ENCODE measurements at regions not wholly inside any gene's neighbourhood (a gene's known extent, or its start where the extent isn't known, plus 50 kb on each side); places are given as distances from the start of the nearest gene placed in this dataset.
"Not testable (repeated sequence)": the region's sequence is repeated elsewhere in the genome, so short reads cannot be mapped to it uniquely, and the experiment has no call there.

GRCh38 chr5:173394701-173395100 is 66.5 kb upstream of the STC2 start:
- ATAC-seq, result no peak
- CTCF ChIA-PET, result no interaction called here
- no peak for DNase-seq
- POLR2A ChIA-PET, result no interaction called here
- H3K27me3 Mint-ChIP-seq, result peaks cover 9% of the 10 kb centered on the region
- H3K4me1 Mint-ChIP-seq (ENCODE audit: low read depth), result no peaks in the 10 kb centered on the region
- H3K27ac Mint-ChIP-seq, result no peak overlapping the region
- no peak overlapping the region for H3K4me3 Mint-ChIP-seq
- no peaks in the 10 kb centered on the region for H3K9me3 Mint-ChIP-seq
- no peaks in the 10 kb centered on the region for H3K36me3 Mint-ChIP-seq (ENCODE audit: low read depth)
- intact Hi-C loops (cut with micrococcal nuclease), result no loop called here
- TF ChIP-seq CTCF (IDR thresholded peaks at IDR 0.05), result no peak

GRCh38 chr5:173392172-173392571 is 64.0 kb upstream of the STC2 start:
- ATAC-seq (no peak), DNase-seq (no peak)
- Mint-ChIP-seq H3K4me3 (no peak overlapping the region), H3K4me1 (ENCODE audit: low read depth) (no peaks in the 10 kb centered on the region), H3K27ac (no peak overlapping the region), H3K9me3 (no peaks in the 10 kb centered on the region), H3K27me3 (peaks cover 11% of the 10 kb centered on the region), H3K36me3 (ENCODE audit: low read depth) (no peaks in the 10 kb centered on the region)
- intact Hi-C loops (cut with micrococcal nuclease), result no loop called here
- CTCF ChIA-PET, result no interaction called here
- POLR2A ChIA-PET, result no interaction called here
- no peak for TF ChIP-seq CTCF (IDR thresholded peaks at IDR 0.05)

DNA sequence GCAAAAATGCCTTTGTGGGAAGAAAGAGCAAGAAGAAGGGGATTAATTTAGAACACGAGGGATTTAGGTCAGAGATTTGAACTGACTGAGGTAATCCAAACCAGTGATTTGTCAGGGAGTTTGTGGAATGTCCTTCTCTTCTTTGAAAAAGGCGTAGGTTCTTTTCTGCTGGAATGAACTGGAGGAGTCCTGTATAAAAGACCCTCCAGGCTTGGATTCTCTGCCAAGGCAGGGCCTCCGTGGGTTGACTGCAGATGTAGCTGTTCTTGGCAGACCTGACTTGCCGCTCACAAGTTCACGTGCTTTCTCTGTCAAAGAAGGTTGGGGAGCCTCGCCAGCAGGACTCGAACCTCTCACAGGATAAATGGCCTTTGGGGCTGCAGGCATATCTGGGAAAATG is 62.8 kb upstream of the STC2 start:
- ChIA-PET POLR2A (no interaction called here), CTCF (no interaction called here)
- Mint-ChIP-seq H3K27ac (no peak overlapping the region), H3K36me3 (ENCODE audit: low read depth) (no peaks in the 10 kb centered on the region), H3K9me3 (no peaks in the 10 kb centered on the region), H3K4me1 (ENCODE audit: low read depth) (no peaks in the 10 kb centered on the region), H3K4me3 (no peak overlapping the region), H3K27me3 (peaks cover 11% of the 10 kb centered on the region)
- TF ChIP-seq CTCF (IDR thresholded peaks at IDR 0.05), result no peak
- DNase-seq, result no peak
- intact Hi-C loops (cut with micrococcal nuclease), result no loop called here
- ATAC-seq, result no peak

DNA sequence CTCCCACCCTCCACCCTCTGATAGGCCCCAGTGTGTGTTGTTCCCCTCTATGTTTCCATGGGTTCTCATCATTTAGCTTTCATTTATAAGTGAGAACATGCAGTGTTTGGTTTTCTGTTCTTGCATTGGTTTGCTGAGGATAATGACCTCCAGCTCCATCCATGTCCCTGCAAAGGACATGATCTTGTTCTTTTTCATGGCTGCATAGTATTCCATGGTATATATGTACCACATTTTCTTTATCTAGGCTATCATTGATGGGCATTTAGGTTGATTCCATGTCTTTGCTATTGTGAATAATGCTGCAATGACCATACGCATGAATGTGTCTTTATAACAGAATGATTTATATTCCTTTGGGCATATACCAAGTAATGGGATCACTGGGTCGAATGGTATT is 59.1 kb upstream of the STC2 start:
- POLR2A ChIA-PET; H3K4me3 Mint-ChIP-seq; H3K9me3 Mint-ChIP-seq; intact Hi-C loops (cut with micrococcal nuclease); H3K27ac Mint-ChIP-seq; DNase-seq; H3K36me3 Mint-ChIP-seq (ENCODE audit: low read depth); ATAC-seq; H3K4me1 Mint-ChIP-seq (ENCODE audit: low read depth); CTCF ChIA-PET: not testable (repeated sequence)
- H3K27me3 Mint-ChIP-seq, result peaks cover 14% of the 10 kb centered on the region

DNA sequence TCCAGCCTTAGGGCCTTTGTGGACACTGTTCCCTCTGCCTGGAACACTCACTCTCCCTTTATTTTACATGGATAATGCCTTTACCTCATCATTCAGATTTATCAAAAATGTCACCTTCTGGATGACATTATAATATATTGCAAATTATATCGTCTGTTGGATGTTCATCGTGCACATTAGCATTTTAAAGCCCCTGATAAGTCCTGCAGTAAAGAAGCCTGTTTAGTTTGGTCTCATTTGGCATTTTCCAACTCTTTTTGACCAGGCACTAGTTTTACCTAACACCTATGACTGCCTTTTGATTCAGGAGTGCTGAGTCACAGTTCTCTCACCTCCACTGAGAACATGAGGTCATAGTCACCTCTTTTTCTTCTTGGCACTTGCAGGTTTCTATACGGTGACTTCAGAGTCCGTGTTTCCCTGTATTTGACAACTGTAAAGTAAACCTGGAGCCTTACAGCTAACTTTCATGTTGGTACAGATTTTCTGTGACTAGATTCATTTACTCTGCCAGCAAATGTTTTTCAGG is 57.7 kb upstream of the STC2 start:
- ChIA-PET POLR2A (no interaction called here), CTCF (no interaction called here)
- H3K27me3 Mint-ChIP-seq, result peaks cover 13% of the 10 kb centered on the region
- H3K9me3 Mint-ChIP-seq, result no peaks in the 10 kb centered on the region
- intact Hi-C loops (cut with micrococcal nuclease), result no loop called here
- ATAC-seq (no peak), DNase-seq (no peak)
- no peaks in the 10 kb centered on the region for H3K36me3 Mint-ChIP-seq (ENCODE audit: low read depth)
- no peaks in the 10 kb centered on the region for H3K4me1 Mint-ChIP-seq (ENCODE audit: low read depth)
- TF ChIP-seq CTCF (IDR thresholded peaks at IDR 0.05), result no peak
- no peak overlapping the region for H3K27ac Mint-ChIP-seq
- no peak overlapping the region for H3K4me3 Mint-ChIP-seq

GRCh38 chr5:173383711-173384110 is 55.5 kb upstream of the STC2 start:
- Mint-ChIP-seq H3K27ac (no peak overlapping the region), H3K4me3 (no peak overlapping the region), H3K36me3 (ENCODE audit: low read depth) (no peaks in the 10 kb centered on the region), H3K27me3 (peaks cover 3% of the 10 kb centered on the region), H3K4me1 (ENCODE audit: low read depth) (no peaks in the 10 kb centered on the region), H3K9me3 (no peaks in the 10 kb centered on the region)
- intact Hi-C loops (cut with micrococcal nuclease), result no loop called here
- ATAC-seq (no peak), DNase-seq (no peak)
- CTCF ChIA-PET, result no interaction called here
- no peak for TF ChIP-seq CTCF (IDR thresholded peaks at IDR 0.05)
- POLR2A ChIA-PET, result no interaction called here
